LNCaP clone FGC (cell line): ENCODE measurements at regions not wholly inside any gene's neighbourhood (a gene's known extent, or its start where the extent isn't known, plus 50 kb on each side); places are given as distances from the start of the nearest gene placed in this dataset.

Source experiments
- DNase-seq: peaks from one replicate; pipeline ENCODE4 v3.0.0-alpha.2; 2011; ENCODE audit warnings: low read depth
- H3K4me3 ChIP-seq: 2 replicates; pipeline ENCODE4 v1.5.1; 2011; ENCODE audit warnings: mild to moderate bottlenecking, low read depth, low read length, control low read depth
- CTCF ChIP-seq: IDR thresholded peaks from 2 replicates; pipeline ENCODE4 v1.5.1; 2012; ENCODE audit warnings: mild to moderate bottlenecking; ENCODE audit not compliant: control insufficient read depth, insufficient read depth; ENCODE audit errors: extremely low read depth

- DNase-seq, result no peak
- TF ChIP-seq CTCF, result no peak
These were observed 49.8 kb upstream of the COPS8 start for GRCh38 chr2:237035781-237036475.

More at GRCh38 chr2:237035781-237036475, 49.8 kb upstream of the COPS8 start:
- H3K4me3 ChIP-seq, result no peak overlapping the region
